KMS-11 (cell line): ENCODE measurements at regions not wholly inside any gene's neighbourhood (a gene's known extent, or its start where the extent isn't known, plus 50 kb on each side); places are given as distances from the start of the nearest gene placed in this dataset.

Source experiments
- H2AFZ ChIP-seq: fragments of 200-600 bp; sonication (generic); 2 replicates; pipeline ENCODE4 v1.6.1; 2016; ENCODE audit warnings: antibody characterized with exemption, mixed run types, low read depth
- H3K27ac ChIP-seq: fragments of 200-600 bp; sonication (generic); 2 replicates; pipeline ENCODE4 v1.6.1; 2016; ENCODE audit warnings: mild to moderate bottlenecking, mixed run types
- H3K27me3 ChIP-seq: fragments of 200-600 bp; sonication (generic); 2 replicates; pipeline ENCODE4 v1.6.1; 2017; ENCODE audit warnings: mild to moderate bottlenecking, low read depth, mixed run types, moderate library complexity; ENCODE audit not compliant: insufficient read depth
- H3K36me3 ChIP-seq: fragments of 200-600 bp; sonication (generic); 2 replicates; pipeline ENCODE4 v1.6.1; 2017; ENCODE audit warnings: mild to moderate bottlenecking, mixed run types; ENCODE audit not compliant: insufficient read depth
- H3K4me1 ChIP-seq: fragments of 200-600 bp; sonication (generic); 2 replicates; pipeline ENCODE4 v1.6.1; 2016; ENCODE audit warnings: mild to moderate bottlenecking, low read depth, mixed run types; ENCODE audit not compliant: poor library complexity, severe bottlenecking
- H3K4me2 ChIP-seq: fragments of 200-600 bp; sonication (generic); 2 replicates; pipeline ENCODE4 v1.7.0; 2016; ENCODE audit warnings: mild to moderate bottlenecking, mixed run types
- H3K4me3 ChIP-seq: fragments of 200-600 bp; sonication (generic); IDR thresholded peaks from 2 replicates; pipeline ENCODE4 v1.6.1; 2017; ENCODE audit warnings: low read depth, low read length, mixed read lengths; ENCODE audit not compliant: insufficient read depth
- H3K79me2 ChIP-seq: fragments of 200-600 bp; sonication (generic); 2 replicates; pipeline ENCODE4 v1.6.1; 2016; ENCODE audit warnings: low read depth, mixed run types; ENCODE audit not compliant: insufficient read depth
- H3K9ac ChIP-seq: fragments of 200-600 bp; sonication (generic); 2 replicates; pipeline ENCODE4 v1.6.1; 2016; ENCODE audit warnings: mild to moderate bottlenecking, mixed run types
- H4K20me1 ChIP-seq: fragments of 200-600 bp; sonication (generic); 2 replicates; pipeline ENCODE4 v1.6.1; 2016; ENCODE audit warnings: mild to moderate bottlenecking, mixed run types; ENCODE audit not compliant: insufficient read depth
- TF ChIP-seq, protein P1 (sequence below): fragments of 200-600 bp; sonication (generic); conservative IDR thresholded peaks from 2 replicates; pipeline ENCODE4 v1.6.1; 2017; ENCODE audit warnings: low read depth, mild to moderate bottlenecking, antibody characterized with exemption, low read length, moderate library complexity, mixed read lengths

DNA sequence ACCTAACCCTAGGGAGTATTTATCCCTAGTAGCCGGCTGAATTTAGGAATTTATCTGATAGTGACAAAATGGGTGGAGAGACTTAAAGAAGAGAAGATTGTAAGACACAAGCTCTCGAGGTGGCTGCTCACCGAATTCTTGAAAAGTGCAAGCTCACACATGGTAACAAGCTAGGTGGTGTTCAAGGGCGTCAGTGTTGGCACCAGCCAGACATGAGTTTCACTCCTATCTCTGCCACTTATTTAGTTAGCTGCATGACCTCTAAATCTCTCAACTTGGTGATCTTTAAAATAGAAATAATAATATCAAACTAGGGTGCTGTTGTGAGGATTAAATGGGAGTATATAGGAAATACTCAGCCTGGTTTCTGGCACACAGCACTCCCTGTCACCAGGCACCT, 102.6 kb upstream of the APCDD1 start:
- H3K4me2 ChIP-seq = no peak overlapping the region
- H3K4me1 ChIP-seq = no peaks in the 10 kb centered on the region
- no peaks in the 10 kb centered on the region for H3K27me3 ChIP-seq
- no peak overlapping the region for H3K4me3 ChIP-seq
- no peak overlapping the region for H3K27ac ChIP-seq
- H2AFZ ChIP-seq = no peak overlapping the region
- H3K9ac ChIP-seq = no peak overlapping the region
- no peaks in the 10 kb centered on the region for H3K79me2 ChIP-seq
- TF ChIP-seq, protein P1, sequence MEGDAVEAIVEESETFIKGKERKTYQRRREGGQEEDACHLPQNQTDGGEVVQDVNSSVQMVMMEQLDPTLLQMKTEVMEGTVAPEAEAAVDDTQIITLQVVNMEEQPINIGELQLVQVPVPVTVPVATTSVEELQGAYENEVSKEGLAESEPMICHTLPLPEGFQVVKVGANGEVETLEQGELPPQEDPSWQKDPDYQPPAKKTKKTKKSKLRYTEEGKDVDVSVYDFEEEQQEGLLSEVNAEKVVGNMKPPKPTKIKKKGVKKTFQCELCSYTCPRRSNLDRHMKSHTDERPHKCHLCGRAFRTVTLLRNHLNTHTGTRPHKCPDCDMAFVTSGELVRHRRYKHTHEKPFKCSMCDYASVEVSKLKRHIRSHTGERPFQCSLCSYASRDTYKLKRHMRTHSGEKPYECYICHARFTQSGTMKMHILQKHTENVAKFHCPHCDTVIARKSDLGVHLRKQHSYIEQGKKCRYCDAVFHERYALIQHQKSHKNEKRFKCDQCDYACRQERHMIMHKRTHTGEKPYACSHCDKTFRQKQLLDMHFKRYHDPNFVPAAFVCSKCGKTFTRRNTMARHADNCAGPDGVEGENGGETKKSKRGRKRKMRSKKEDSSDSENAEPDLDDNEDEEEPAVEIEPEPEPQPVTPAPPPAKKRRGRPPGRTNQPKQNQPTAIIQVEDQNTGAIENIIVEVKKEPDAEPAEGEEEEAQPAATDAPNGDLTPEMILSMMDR = no peak
- no peaks in the 10 kb centered on the region for H3K36me3 ChIP-seq
- no peaks in the 10 kb centered on the region for H4K20me1 ChIP-seq

DNA sequence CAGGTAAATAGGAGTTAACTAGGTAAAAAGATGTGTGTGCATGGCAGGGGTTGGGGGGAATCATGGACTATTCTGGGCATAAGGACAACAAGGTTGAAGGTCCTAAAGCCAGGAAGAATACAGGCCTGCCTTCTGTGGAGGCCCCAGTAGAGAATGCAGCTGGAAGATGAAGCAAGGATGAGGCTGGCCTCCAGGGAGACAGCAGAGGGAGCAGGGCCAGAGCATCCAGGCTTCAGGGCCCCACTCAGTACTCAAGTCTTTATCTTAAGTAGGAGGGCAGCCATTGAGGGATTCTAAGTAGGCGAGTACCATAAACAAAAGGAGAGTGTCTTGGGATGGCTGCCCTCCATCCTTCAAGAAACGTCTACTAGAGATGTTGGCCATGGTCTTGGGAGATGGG, 101.8 kb upstream of the APCDD1 start:
- H3K79me2 ChIP-seq = no peaks in the 10 kb centered on the region
- no peaks in the 10 kb centered on the region for H3K36me3 ChIP-seq
- no peak overlapping the region for H3K4me2 ChIP-seq
- H3K4me3 ChIP-seq = no peak overlapping the region
- H4K20me1 ChIP-seq = no peaks in the 10 kb centered on the region
- H3K4me1 ChIP-seq = no peaks in the 10 kb centered on the region
- H3K27ac ChIP-seq = no peak overlapping the region
- TF ChIP-seq, protein P1 = no peak
- H3K9ac ChIP-seq = no peak overlapping the region
- no peak overlapping the region for H2AFZ ChIP-seq
- no peaks in the 10 kb centered on the region for H3K27me3 ChIP-seq

DNA sequence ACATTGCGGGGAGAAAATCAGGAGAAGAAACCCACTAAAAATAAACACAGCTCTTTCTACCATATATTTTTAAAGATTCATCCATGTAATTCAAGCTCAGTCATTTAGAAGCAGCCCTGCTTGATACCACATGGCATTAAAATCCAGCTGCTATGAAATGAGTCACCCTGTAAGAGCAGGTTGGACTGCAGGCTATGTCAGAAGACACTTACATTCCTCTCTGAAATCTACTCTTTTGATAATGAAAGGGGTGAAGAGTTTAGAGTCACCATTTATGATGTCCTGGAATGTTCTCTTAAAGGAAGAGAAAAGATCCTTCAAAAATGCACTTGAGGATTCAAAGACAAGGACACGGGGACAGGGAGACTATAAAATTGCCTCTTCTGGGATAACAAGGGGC, 100.6 kb upstream of the APCDD1 start:
- H3K4me1 ChIP-seq = no peaks in the 10 kb centered on the region
- H3K4me3 ChIP-seq = no peak overlapping the region
- no peak overlapping the region for H2AFZ ChIP-seq
- TF ChIP-seq, protein P1 = no peak
- no peaks in the 10 kb centered on the region for H3K79me2 ChIP-seq
- H4K20me1 ChIP-seq = no peaks in the 10 kb centered on the region
- no peaks in the 10 kb centered on the region for H3K36me3 ChIP-seq
- H3K4me2 ChIP-seq = no peak overlapping the region
- H3K9ac ChIP-seq = no peak overlapping the region
- H3K27ac ChIP-seq = no peak overlapping the region
- H3K27me3 ChIP-seq = no peaks in the 10 kb centered on the region

DNA sequence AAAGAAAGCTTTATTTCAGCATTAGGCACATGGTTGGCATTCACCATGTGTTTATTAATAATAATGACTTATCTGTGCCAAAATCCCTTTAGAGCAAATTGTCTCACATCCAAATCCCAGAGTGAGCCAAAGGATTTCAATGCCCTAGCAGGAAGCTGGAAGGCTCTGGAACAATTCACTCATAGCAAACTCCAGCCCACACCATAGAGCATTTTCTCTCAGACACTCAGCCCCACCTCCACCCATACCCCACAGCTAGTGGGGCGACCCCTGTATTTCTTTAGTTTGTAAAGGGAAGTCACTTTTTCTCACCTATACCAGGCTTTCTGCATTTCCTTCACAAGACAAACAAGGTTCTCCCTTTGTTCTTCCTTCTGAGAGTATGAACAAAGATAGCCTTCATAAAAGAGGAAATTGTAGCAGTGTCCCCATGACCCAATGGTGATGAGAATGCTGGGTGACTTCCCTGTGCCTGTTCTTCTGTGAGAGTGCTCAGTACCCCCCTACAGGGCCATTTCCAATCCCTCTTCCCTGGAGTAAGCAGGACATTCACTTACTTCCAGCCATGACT, 100.1 kb upstream of the APCDD1 start:
- H3K4me3 ChIP-seq = no peak overlapping the region
- no peak overlapping the region for H3K9ac ChIP-seq
- no peak overlapping the region for H2AFZ ChIP-seq
- H3K79me2 ChIP-seq = no peaks in the 10 kb centered on the region
- no peaks in the 10 kb centered on the region for H3K27me3 ChIP-seq
- no peak overlapping the region for H3K27ac ChIP-seq
- H3K4me1 ChIP-seq = no peaks in the 10 kb centered on the region
- TF ChIP-seq, protein P1 = no peak
- H3K4me2 ChIP-seq = no peak overlapping the region
- no peaks in the 10 kb centered on the region for H4K20me1 ChIP-seq
- no peaks in the 10 kb centered on the region for H3K36me3 ChIP-seq
